Heart right ventricle (tissue), 16 donors: ENCODE measurements at regions not wholly inside any gene's neighbourhood (a gene's known extent, or its start where the extent isn't known, plus 50 kb on each side); places are given as distances from the start of the nearest gene placed in this dataset.

Source experiments
- ATAC-seq, 8 donors: fragments of 200-7000 bp; cut with Tn5 transposase; one replicate each; pipeline ENCODE4 v1.9.1; 2020; ENCODE audit warnings: mild to moderate bottlenecking in 8 of 8, moderate library complexity in 8 of 8, moderate number of reproducible peaks in 1 of 8
- DNase-seq, 2 donors: peaks; one replicate each; pipeline ENCODE4 v3.0.0-alpha.2; 2020
- H3K27ac ChIP-seq, 10 donors: fragments of 200-600 bp; sonication (generic) in 2 of 10; one replicate each; pipeline versions ENCODE4 v1.5.0 to v1.8.0; 2020 to 2022; ENCODE audit warnings: mild to moderate bottlenecking in 3 of 10
- H3K27me3 ChIP-seq, 7 donors: fragments of 200-600 bp; one replicate each; pipeline ENCODE4 v1.8.0; 2021 to 2022; ENCODE audit warnings: mild to moderate bottlenecking in 2 of 7
- H3K36me3 ChIP-seq, 9 donors: fragments of 200-600 bp; sonication (generic) in 1 of 9; one replicate each; pipeline versions ENCODE4 v1.5.0 to v1.8.0; 2020 to 2022; ENCODE audit warnings: mild to moderate bottlenecking in 2 of 9
- H3K4me1 ChIP-seq, 9 donors: fragments of 200-600 bp; sonication (generic) in 1 of 9; one replicate each; pipeline versions ENCODE4 v1.5.0 to v1.8.0; 2020 to 2022; ENCODE audit warnings: mild to moderate bottlenecking in 4 of 9
- H3K4me3 ChIP-seq, 10 donors: fragments of 200-600 bp; sonication (generic) in 2 of 10; one replicate each; pipeline versions ENCODE4 v1.5.0 to v1.8.0; 2020 to 2022; ENCODE audit warnings: mild to moderate bottlenecking in 7 of 10, moderate library complexity in 2 of 10
- H3K9me3 ChIP-seq, 11 donors: fragments of 200-600 bp in 10 of 11; sonication (generic) in 2 of 11; one replicate each; pipeline versions ENCODE4 v1.5.0 to v1.8.0; 2013 to 2022; ENCODE audit warnings: mild to moderate bottlenecking in 2 of 11, control low read depth in 1 of 11, moderate library complexity in 1 of 11
- CTCF ChIP-seq, 9 donors: fragments of 200-600 bp; sonication (generic) in 2 of 9; IDR thresholded peaks; one replicate each; pipeline versions ENCODE4 v1.5.0 to v1.8.0; 2021 to 2022; ENCODE audit warnings: antibody characterized with exemption in 9 of 9, mild to moderate bottlenecking in 5 of 9, moderate library complexity in 1 of 9
- WGBS, 2 donors: extraction: QIAGEN DNeasy Blood & Tissue Kit; methylation state at CpG; one replicate each; pipeline ENCODE4 v1.1.7; 2013; ENCODE audit warnings: inconsistent platforms in 1 of 2; 5-methylcytosine and 5-hydroxymethylcytosine counted together
- intact Hi-C, 10 donors: fragments of 100-400 bp; cut with DNase I; formaldehyde crosslinking; loops; one replicate each; pipeline versions ENCODE4 v1.11.1 to v1.14.2; 2022
- donor health status: Arrhythmogenic right ventricular cardiomyopathy.
- donor health status: ischemic (EF 13 %, LVEDD 7.1; RV severe dilation, severe dysfunction).
- donor health status: healthy with polysubstance abuse.
- donor health status: DM: no; HTN: yes; CAD: no.
- donor health status: DM: no; HTN: no; CAD: no.
- donor health status: ischemic (EF 25% LVEDD 6.9; RV normal size, moderate dysfunction).
- donor health status: ischemic (EF 25% LVEDD 5.7; RV mildly dilated, moderate dysfunction).
- donor health status: healthy.
- donor health status: DM: yes; HTN: yes; CAD: no.
- donor health status: Ischemic cardiomyopathy.
- donor health status: ischemic (EF 35%, LVEDD 5.7; RV mildly dilated, moderate dysfunction).
- donor health status: nonischemic (EF 11% LVEDD 7.7; RV severe dilation, severe dysfunction).
- donor health status: DM: yes; HTN: yes; CAD: no.
- donor health status: PGD.
- donor health status: ischemic (EF 29% LVEDD 5.4; RV normal size, mild dysfunction).
- donor health status: nonischemic (EF 23%, LVEDD 6.1; RV moderate dilation, normal function).

- intact Hi-C loops: no loop called here
- WGBS, 2 donors: 87 to 93% methylated on average over 2 of the region's 2 CpGs
- no peaks in the 10 kb centered on the region for H3K27me3 ChIP-seq
- H3K36me3 ChIP-seq: no peaks in the 10 kb centered on the region
- DNase-seq: no peak
- H3K27ac ChIP-seq: no peak overlapping the region
- no peak overlapping the region for H3K4me3 ChIP-seq
- TF ChIP-seq CTCF (IDR thresholded peaks at IDR 0.05): no peak
- no peaks in the 10 kb centered on the region for H3K4me1 ChIP-seq
- peaks cover 0 to 10% (median 0%) of the 10 kb centered on the region in 11 donors for H3K9me3 ChIP-seq
- ATAC-seq: no peak
Observed at GRCh38 chr1:105865546-105865945, 1190.9 kb upstream of the PRMT6 start.

GRCh38 chr1:105872817-105873216, 1183.7 kb upstream of the PRMT6 start:
- Histone ChIP-seq H3K9me3 (peaks cover 0 to 13% (median 0%) of the 10 kb centered on the region in 11 donors), H3K27ac (no peak overlapping the region), H3K27me3 (no peaks in the 10 kb centered on the region), H3K4me1 (no peaks in the 10 kb centered on the region), H3K36me3 (no peaks in the 10 kb centered on the region), H3K4me3 (no peak overlapping the region)
- no peak for TF ChIP-seq CTCF (IDR thresholded peaks at IDR 0.05)
- DNase-seq (no peak), ATAC-seq (no peak)
- intact Hi-C loops: no loop called here
- 22 to 48% methylated on average over 1 of the region's 1 CpG for WGBS, 2 donors

GRCh38 chr1:105874621-105875020, 1181.9 kb upstream of the PRMT6 start:
- H3K27me3 ChIP-seq: no peaks in the 10 kb centered on the region
- H3K36me3 ChIP-seq: no peaks in the 10 kb centered on the region
- H3K9me3 ChIP-seq: peaks cover 0 to 15% (median 0%) of the 10 kb centered on the region in 11 donors
- no peak for TF ChIP-seq CTCF (IDR thresholded peaks at IDR 0.05)
- no peaks in the 10 kb centered on the region for H3K4me1 ChIP-seq
- intact Hi-C loops: no loop called here
- ATAC-seq (no peak), DNase-seq (no peak)
- H3K4me3 ChIP-seq: no peak overlapping the region
- H3K27ac ChIP-seq: no peak overlapping the region

GRCh38 chr1:105886309-105886708, 1170.2 kb upstream of the PRMT6 start:
- intact Hi-C loops: no loop called here
- H3K36me3 ChIP-seq: no peaks in the 10 kb centered on the region

More at GRCh38 chr1:105886309-105886708, 1170.2 kb upstream of the PRMT6 start:
- Histone ChIP-seq H3K9me3 (peaks cover 0 to 21% (median 0%) of the 10 kb centered on the region in 11 donors), H3K4me3 (no peak overlapping the region), H3K27ac (no peak overlapping the region), H3K4me1 (no peaks in the 10 kb centered on the region), H3K27me3 (no peaks in the 10 kb centered on the region)
- TF ChIP-seq CTCF (IDR thresholded peaks at IDR 0.05): no peak
- DNase-seq (no peak), ATAC-seq (no peak)
